Mucosa of rectum (tissue), 2 donors: ENCODE measurements at regions not wholly inside any gene's neighbourhood (a gene's known extent, or its start where the extent isn't known, plus 50 kb on each side); places are given as distances from the start of the nearest gene placed in this dataset.

Experiments
- H3K27ac ChIP-seq, 2 donors: one replicate each; pipeline ENCODE4 v1.7.0; 2013; ENCODE audit warnings: inconsistent platforms in 2 of 2, low read depth in 2 of 2, low read length in 2 of 2
- H3K27me3 ChIP-seq, 2 donors: one replicate each; pipeline ENCODE4 v1.7.0; 2013; ENCODE audit warnings: low read length in 2 of 2; ENCODE audit not compliant: control insufficient read depth in 2 of 2, insufficient read depth in 2 of 2
- H3K36me3 ChIP-seq, 2 donors: one replicate each; pipeline ENCODE4 v1.7.0; 2013; ENCODE audit warnings: low read length in 2 of 2; ENCODE audit not compliant: control insufficient read depth in 2 of 2, insufficient read depth in 2 of 2
- H3K4me1 ChIP-seq, 2 donors: one replicate each; pipeline ENCODE4 v1.7.0; 2013; ENCODE audit warnings: low read length in 2 of 2, mild to moderate bottlenecking in 1 of 2; ENCODE audit not compliant: control insufficient read depth in 2 of 2, insufficient read depth in 2 of 2
- H3K4me3 ChIP-seq, 2 donors: one replicate each; pipeline ENCODE4 v1.7.0; 2013; ENCODE audit warnings: low read length in 2 of 2
- H3K9ac ChIP-seq, 2 donors: one replicate each; pipeline ENCODE4 v1.7.0; 2013; ENCODE audit warnings: low read length in 2 of 2, low read depth in 1 of 2, mild to moderate bottlenecking in 1 of 2
- H3K9me3 ChIP-seq, 2 donors: one replicate each; pipeline ENCODE4 v1.7.0; 2013; ENCODE audit warnings: low read length in 2 of 2; ENCODE audit not compliant: control insufficient read depth in 2 of 2
- donor health status: healthy.
- donor health status: Normal muscosa, but diverticular disease.

- Histone ChIP-seq H3K36me3 (no peaks in the 10 kb centered on the region), H3K27ac (no peak overlapping the region), H3K9ac (no peak overlapping the region), H3K4me3 (no peak overlapping the region), H3K9me3 (peaks cover 0 to 2% of the 10 kb centered on the region in 2 donors), H3K27me3 (no peaks in the 10 kb centered on the region), H3K4me1 (no peaks in the 10 kb centered on the region)
Observed at GRCh38 chr5:28214292-28214691, 1175.9 kb upstream of the CDH9 start.

DNA sequence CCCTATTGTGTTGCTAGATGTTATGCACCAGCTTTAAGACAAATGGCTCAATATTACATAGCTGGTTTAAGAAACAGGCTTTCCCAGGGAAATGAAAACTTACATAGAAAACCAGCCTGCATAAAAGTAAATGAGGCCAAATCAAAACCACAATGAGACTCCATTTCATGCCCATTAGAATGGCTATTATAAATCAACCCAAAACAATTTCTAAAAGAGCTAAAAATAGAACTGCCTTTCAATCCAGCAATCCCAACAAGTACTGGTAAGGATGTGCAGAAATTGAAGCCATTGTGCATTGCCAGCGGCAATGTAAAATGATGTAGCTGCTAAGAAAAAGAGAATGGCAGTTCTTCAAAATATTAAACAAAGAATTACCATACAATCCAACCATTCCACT lies 1170.0 kb upstream of the CDH9 start:
- no peaks in the 10 kb centered on the region for H3K4me1 ChIP-seq
- H3K36me3 ChIP-seq: no peaks in the 10 kb centered on the region
- H3K9me3 ChIP-seq: no peaks in the 10 kb centered on the region
- no peak overlapping the region for H3K27ac ChIP-seq
- H3K9ac ChIP-seq: no peak overlapping the region
- no peak overlapping the region for H3K4me3 ChIP-seq
- H3K27me3 ChIP-seq: no peaks in the 10 kb centered on the region

DNA sequence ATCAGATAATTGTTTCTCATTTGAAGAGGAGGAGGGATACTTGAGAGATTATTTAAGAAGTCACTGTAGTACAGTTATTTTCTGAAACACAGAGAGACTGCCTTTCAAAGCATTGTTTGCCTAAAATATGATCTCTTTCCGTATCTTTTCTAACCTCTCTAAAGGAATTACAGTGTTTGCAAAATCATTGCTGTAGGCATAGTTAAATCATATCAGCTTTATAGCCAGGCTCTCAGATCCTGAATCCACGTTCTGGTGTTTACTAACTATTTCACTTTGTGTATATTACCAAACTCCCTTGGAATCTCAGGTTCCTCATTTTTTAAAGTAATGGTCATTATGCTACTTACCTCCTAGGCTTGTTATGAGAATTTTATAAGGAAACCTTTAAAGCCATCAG lies 1151.6 kb upstream of the CDH9 start:
- Histone ChIP-seq H3K9ac (no peak overlapping the region), H3K27me3 (no peaks in the 10 kb centered on the region), H3K36me3 (no peaks in the 10 kb centered on the region), H3K27ac (no peak overlapping the region), H3K9me3 (no peaks in the 10 kb centered on the region), H3K4me1 (no peaks in the 10 kb centered on the region), H3K4me3 (no peak overlapping the region)

- Histone ChIP-seq H3K4me3 (no peak overlapping the region), H3K36me3 (no peaks in the 10 kb centered on the region), H3K27ac (no peak overlapping the region), H3K9ac (no peak overlapping the region), H3K4me1 (no peaks in the 10 kb centered on the region), H3K9me3 (no peaks in the 10 kb centered on the region), H3K27me3 (no peaks in the 10 kb centered on the region)
Observed at GRCh38 chr5:28174691-28175090, 1136.3 kb upstream of the CDH9 start.

DNA sequence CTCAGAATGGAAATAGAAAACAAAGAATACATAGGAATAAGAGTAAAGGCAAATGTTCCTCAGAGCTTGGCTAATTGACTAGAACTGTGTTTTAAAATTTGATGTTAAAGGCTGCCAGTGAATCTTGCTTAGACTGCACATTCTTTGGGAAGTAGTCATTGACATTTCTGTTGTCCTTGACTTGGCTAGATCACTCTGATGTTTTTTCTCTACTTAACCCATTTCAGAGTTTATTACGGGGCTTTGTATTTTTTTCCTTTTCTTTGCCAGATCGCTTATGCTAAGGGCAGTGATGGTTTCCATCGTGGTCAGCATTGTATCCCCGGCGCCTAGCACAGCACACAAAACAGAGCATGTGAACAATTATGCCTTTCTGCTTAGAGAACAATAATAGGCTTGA lies 1126.7 kb upstream of the CDH9 start:
- H3K27me3 ChIP-seq: no peaks in the 10 kb centered on the region
- H3K36me3 ChIP-seq: no peaks in the 10 kb centered on the region
- no peak overlapping the region for H3K4me3 ChIP-seq
- no peaks in the 10 kb centered on the region for H3K4me1 ChIP-seq
- no peaks in the 10 kb centered on the region for H3K9me3 ChIP-seq
- H3K9ac ChIP-seq: no peak overlapping the region
- no peak overlapping the region for H3K27ac ChIP-seq

DNA sequence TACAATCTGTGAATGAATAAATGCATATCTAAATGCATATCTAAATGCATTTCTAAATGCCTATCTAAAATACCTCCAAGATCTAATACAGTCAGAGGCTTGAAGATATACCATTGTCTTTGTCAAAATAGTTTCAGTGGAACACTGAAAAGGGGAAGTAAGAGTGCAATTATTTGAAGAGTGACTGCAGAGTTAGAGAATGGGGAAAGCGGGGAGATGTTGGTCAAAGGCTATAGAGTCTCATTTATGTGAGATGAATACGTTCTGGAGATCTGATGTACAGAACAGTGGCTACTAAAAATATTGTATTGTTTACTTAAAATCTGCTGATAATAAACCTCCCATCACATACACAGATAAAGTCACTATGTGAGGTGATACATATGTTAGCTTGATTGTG lies 1126.2 kb upstream of the CDH9 start:
- Histone ChIP-seq H3K27ac (no peak overlapping the region), H3K4me3 (no peak overlapping the region), H3K9ac (no peak overlapping the region), H3K36me3 (no peaks in the 10 kb centered on the region), H3K9me3 (no peaks in the 10 kb centered on the region), H3K27me3 (no peaks in the 10 kb centered on the region), H3K4me1 (no peaks in the 10 kb centered on the region)

DNA sequence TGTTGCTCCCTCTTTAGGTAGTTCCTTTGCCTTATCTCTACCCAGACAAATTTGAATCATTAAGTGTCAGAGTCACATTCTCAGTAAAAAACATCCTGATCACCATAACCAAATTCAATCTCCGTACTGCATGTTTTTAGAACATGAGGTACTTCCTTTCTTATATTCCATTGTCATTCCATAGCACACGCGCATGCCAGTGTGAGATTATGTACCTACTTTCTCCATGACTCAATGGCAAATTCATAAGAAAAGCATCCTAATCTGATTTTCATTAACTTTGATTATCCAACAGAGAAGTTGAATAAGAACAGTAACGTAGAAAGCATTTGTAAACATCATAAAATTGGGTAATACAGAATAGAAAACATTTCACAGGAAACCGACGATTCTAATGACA lies 1118.6 kb upstream of the CDH9 start:
- Histone ChIP-seq H3K4me1 (no peaks in the 10 kb centered on the region), H3K9ac (no peak overlapping the region), H3K36me3 (no peaks in the 10 kb centered on the region), H3K27me3 (no peaks in the 10 kb centered on the region), H3K9me3 (no peaks in the 10 kb centered on the region), H3K4me3 (no peak overlapping the region), H3K27ac (no peak overlapping the region)

DNA sequence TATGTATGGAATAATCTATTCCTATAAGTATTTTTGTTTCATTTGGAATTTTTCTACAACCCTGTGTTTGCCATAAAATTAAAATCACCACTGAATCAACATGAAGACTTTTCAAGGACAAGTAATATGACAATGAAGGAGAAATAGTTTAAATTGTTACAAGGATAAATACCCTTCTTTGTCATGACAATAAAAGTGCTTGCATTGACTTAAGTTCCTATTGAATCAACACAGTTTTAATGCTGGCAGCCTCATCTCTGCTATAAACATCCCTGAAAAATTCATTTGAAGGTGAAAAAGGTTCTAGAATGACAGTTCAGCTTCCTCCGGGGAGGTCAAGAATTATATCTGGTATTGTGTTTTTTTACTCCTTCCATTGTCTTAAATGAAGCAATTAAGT lies 1105.1 kb upstream of the CDH9 start:
- Histone ChIP-seq H3K27me3 (no peaks in the 10 kb centered on the region), H3K9ac (no peak overlapping the region), H3K9me3 (no peaks in the 10 kb centered on the region), H3K4me3 (no peak overlapping the region), H3K27ac (no peak overlapping the region), H3K4me1 (no peaks in the 10 kb centered on the region), H3K36me3 (no peaks in the 10 kb centered on the region)

DNA sequence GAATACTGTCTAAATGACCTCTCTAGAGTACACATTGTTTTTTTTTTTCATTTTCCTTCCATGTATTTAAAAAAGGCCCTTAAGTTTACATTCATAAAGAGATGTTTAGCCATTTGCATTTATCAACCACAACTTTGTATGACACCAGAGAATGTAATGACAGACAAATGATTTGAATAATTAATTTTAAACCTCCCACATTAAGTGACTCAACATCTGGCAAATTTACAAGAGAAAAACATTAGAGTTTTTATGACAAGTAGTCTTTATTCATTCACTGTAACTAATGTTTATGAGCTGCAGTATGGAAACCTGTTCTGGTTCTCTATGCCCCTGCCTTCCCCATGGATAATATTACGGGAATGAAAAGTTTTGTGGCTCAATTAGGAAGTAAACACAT lies 1093.8 kb upstream of the CDH9 start:
- Histone ChIP-seq H3K4me1 (no peaks in the 10 kb centered on the region), H3K9ac (no peak overlapping the region), H3K27ac (no peak overlapping the region), H3K4me3 (no peak overlapping the region), H3K9me3 (no peaks in the 10 kb centered on the region), H3K36me3 (no peaks in the 10 kb centered on the region), H3K27me3 (no peaks in the 10 kb centered on the region)

DNA sequence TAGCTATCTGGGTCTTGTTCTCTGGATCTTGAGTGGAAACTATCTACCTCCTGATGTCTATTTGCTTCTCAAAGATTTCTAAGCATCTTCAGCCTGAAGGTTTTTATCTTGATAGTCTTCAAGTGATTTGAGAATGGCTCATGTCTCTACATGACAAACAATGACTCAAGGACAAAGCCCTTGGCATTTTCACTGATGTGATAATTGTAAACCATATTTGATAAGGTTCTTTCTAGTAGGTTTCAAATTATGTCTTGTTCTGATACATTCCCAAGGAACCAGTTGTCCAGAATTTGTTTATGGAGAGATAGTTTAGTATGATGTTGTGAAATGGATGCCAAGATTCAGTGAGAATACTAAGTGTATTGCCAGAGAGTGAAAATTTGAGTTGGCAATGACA lies 1079.3 kb upstream of the CDH9 start:
- Histone ChIP-seq H3K9ac (no peak overlapping the region), H3K27me3 (no peaks in the 10 kb centered on the region), H3K4me1 (no peaks in the 10 kb centered on the region), H3K4me3 (no peak overlapping the region), H3K9me3 (peaks cover 0 to 1% of the 10 kb centered on the region in 2 donors), H3K36me3 (no peaks in the 10 kb centered on the region), H3K27ac (no peak overlapping the region)

- Histone ChIP-seq H3K27ac (no peak overlapping the region), H3K9ac (no peak overlapping the region), H3K9me3 (peaks cover 0 to 1% of the 10 kb centered on the region in 2 donors), H3K4me1 (no peaks in the 10 kb centered on the region), H3K36me3 (no peaks in the 10 kb centered on the region), H3K4me3 (no peak overlapping the region), H3K27me3 (no peaks in the 10 kb centered on the region)
Observed at GRCh38 chr5:28117273-28117672, 1078.9 kb upstream of the CDH9 start.
